ENCODE measurements at regions not wholly inside any gene's neighbourhood (a gene's known extent, or its start where the extent isn't known, plus 50 kb on each side); places are given as distances from the start of the nearest gene placed in this dataset.

DNA sequence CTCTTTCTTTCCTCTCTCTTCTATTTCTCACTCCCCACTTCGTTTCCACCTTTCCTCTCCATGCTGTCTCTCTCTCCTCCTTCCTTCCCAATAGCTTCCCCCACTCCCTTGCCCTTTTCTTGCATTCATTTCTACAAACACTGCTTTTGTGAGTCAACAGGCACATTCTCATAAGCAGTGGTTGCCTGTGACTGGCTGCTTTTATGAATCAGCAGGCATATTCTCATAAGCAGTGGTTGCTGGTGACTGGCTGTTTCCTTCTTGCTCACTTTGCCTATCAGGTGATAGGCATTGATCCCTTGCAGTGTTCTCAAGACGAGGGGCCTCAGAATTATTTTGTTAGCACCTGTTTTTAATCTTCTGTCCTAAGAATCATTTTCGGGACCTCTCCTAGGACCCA is 116.1 kb upstream of the ACTBL2 start:
- TF ChIP-seq CTCF (IDR thresholded peaks at IDR 0.05; ENCODE audit: low read length) = no peak
- no peak for TF ChIP-seq EZH2 (IDR thresholded peaks at IDR 0.05; ENCODE audit: borderline replicate concordance, low read length)
